Omental fat pad (tissue), 3 donors: ENCODE measurements at regions not wholly inside any gene's neighbourhood (a gene's known extent, or its start where the extent isn't known, plus 50 kb on each side); places are given as distances from the start of the nearest gene placed in this dataset.

Experiments
- ATAC-seq: fragments of 150-250 bp; one replicate; pipeline ENCODE4 v1.9.1; 2016; ENCODE audit warnings: mild to moderate bottlenecking, moderate library complexity; ENCODE audit not compliant: low FRiP score
- DNase-seq: peaks from one replicate; pipeline ENCODE4 v3.0.0-alpha.2; 2019; ENCODE audit warnings: low spot score
- CTCF ChIP-seq, 3 donors: fragments of 450-650 bp; IDR thresholded peaks; one replicate each; pipeline ENCODE4 v1.5.1; 2016 to 2017; ENCODE audit warnings: antibody characterized with exemption in 3 of 3, mild to moderate bottlenecking in 3 of 3, moderate library complexity in 2 of 3

DNA sequence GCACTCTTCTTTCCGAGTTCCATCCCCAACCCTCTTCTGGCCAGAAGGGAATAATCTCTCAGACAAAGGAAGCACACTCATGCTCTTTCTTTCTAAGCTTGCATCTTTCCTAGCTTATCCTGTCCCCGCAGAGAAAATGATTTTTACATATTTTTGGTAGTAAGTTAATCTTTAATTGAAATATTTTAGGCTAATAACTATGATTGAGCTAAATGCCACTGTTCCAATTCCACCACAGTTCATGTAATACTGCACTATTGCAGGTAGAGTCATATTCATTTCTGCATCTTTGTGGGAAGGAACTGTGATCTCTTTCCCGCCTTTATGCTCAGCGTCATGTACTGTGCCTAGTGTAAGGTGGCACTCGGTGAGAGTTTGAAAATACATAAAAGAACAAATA lies 158.9 kb upstream of the FOXG1 start:
- no peak for ATAC-seq
- no peak for DNase-seq
- no peak for TF ChIP-seq CTCF (IDR thresholded peaks at IDR 0.05)

GRCh38 chr14:28608443-28608842 lies 158.1 kb upstream of the FOXG1 start:
- TF ChIP-seq CTCF (IDR thresholded peaks at IDR 0.05): no peak
- no peak for DNase-seq
- no peak for ATAC-seq

- DNase-seq (peak; percentile 23), ATAC-seq (no peak)
- TF ChIP-seq CTCF (IDR thresholded peaks at IDR 0.05): no peak
Observed at GRCh38 chr14:28608851-28609828, 157.4 kb upstream of the FOXG1 start.

DNA sequence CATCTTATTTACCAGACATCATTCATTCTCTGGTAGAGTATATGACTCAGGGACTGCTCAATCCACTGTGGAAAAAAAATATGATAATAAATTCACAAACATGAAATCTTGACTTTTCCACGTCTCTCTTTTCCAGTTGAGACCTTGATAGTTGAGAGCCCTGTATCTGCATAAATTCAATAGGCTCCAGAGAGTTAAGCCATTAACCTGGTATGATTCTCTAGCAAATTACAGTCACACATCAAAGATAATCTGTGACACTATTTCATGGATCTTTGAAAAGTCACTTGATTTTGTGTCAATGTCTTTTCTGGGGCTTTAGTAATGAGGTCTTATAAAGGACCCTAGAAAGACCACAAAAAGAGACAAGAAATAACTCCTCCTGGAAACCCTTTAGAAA lies 154.2 kb upstream of the FOXG1 start:
- no peak for DNase-seq
- no peak for ATAC-seq
- TF ChIP-seq CTCF (IDR thresholded peaks at IDR 0.05): no peak

DNA sequence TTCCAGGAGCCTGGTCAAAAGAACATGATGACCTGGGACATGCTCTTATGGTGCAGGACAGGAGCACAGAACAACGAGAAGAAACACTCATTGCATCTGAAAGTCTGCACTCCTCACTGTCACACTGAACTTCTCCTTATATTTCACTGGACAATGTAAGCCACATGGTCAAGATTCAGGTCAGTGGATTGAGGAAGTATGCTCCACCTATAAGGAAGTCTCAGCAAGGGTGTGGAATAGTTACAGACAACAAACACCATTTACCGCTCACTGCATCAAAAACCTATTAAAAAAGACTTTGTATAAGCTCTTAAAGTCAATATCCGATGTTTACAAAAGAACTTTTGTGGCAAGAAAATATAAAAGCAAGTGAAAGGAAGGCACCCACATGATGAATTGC lies 153.1 kb upstream of the FOXG1 start:
- no peak for DNase-seq
- ATAC-seq: no peak
- TF ChIP-seq CTCF (IDR thresholded peaks at IDR 0.05): no peak

DNA sequence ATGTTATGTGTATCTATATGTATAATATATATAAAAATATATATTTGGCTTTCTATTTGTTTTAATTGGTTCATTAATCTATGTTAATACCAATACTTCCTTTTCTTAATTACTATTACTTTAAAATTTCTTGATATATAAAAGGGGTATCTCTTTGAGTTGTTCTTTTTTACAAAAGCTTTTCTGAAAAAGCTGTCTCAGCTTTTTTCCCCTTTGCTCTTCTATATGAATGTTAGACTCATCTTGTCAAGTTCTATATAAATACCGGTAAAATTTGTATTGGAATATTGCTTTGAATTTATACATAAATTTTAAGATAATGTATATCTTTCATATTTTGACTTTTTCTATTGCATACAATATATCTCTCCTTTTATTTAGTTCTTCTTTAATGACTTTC lies 139.8 kb upstream of the FOXG1 start:
- DNase-seq: no peak
- no peak for TF ChIP-seq CTCF (IDR thresholded peaks at IDR 0.05)
- no peak for ATAC-seq
